HG02678 (cell line): ENCODE measurements at regions not wholly inside any gene's neighbourhood (a gene's known extent, or its start where the extent isn't known, plus 50 kb on each side); places are given as distances from the start of the nearest gene placed in this dataset.

Experiments
- ATAC-seq: cut with Tn5 transposase; IDR thresholded peaks from one replicate; pipeline ENCODE4 v1.9.1; 2021; ENCODE audit warnings: mild to moderate bottlenecking, moderate library complexity; ENCODE audit not compliant: unreplicated experiment

GRCh38 chr4:62410371-62411003 lies 1210.4 kb downstream of the ADGRL3 start:
- no peak for ATAC-seq

- no peak for ATAC-seq
Observed at GRCh38 chr4:62408454-62408853, 1208.3 kb downstream of the ADGRL3 start.

- ATAC-seq, result no peak
Observed at GRCh38 chr4:62407534-62407933, 1207.4 kb downstream of the ADGRL3 start.

- ATAC-seq, result no peak
Observed at GRCh38 chr4:62402088-62402806, 1202.1 kb downstream of the ADGRL3 start.

GRCh38 chr4:62399242-62399641 lies 1199.1 kb downstream of the ADGRL3 start:
- ATAC-seq, result no peak

GRCh38 chr4:62398318-62398717 lies 1198.2 kb downstream of the ADGRL3 start:
- no peak for ATAC-seq

GRCh38 chr4:62394766-62395165 lies 1194.6 kb downstream of the ADGRL3 start:
- no peak for ATAC-seq

GRCh38 chr4:62387808-62388207 lies 1187.7 kb downstream of the ADGRL3 start:
- no peak for ATAC-seq

GRCh38 chr4:62377700-62378099 lies 1177.6 kb downstream of the ADGRL3 start:
- ATAC-seq, result no peak

- ATAC-seq, result no peak
Observed at GRCh38 chr4:62377245-62377644, 1177.1 kb downstream of the ADGRL3 start.

- ATAC-seq, result no peak
Observed at GRCh38 chr4:62366939-62367338, 1166.8 kb downstream of the ADGRL3 start.

- no peak for ATAC-seq
Observed at GRCh38 chr4:62360156-62360545, 1160.0 kb downstream of the ADGRL3 start.

GRCh38 chr4:62359441-62360155 lies 1159.5 kb downstream of the ADGRL3 start:
- no peak for ATAC-seq

- no peak for ATAC-seq
Observed at GRCh38 chr4:62344915-62345314, 1144.8 kb downstream of the ADGRL3 start.

GRCh38 chr4:62344474-62344873 lies 1144.3 kb downstream of the ADGRL3 start:
- no peak for ATAC-seq

- no peak for ATAC-seq
Observed at GRCh38 chr4:62342346-62342745, 1142.2 kb downstream of the ADGRL3 start.

- no peak for ATAC-seq
Observed at GRCh38 chr4:62328526-62328925, 1128.4 kb downstream of the ADGRL3 start.

GRCh38 chr4:62327612-62328297 lies 1127.6 kb downstream of the ADGRL3 start:
- ATAC-seq, result no peak

- no peak for ATAC-seq
Observed at GRCh38 chr4:62324215-62324614, 1124.1 kb downstream of the ADGRL3 start.

- no peak for ATAC-seq
Observed at GRCh38 chr4:62320612-62321011, 1120.5 kb downstream of the ADGRL3 start.

GRCh38 chr4:62302710-62303109 lies 1102.6 kb downstream of the ADGRL3 start:
- ATAC-seq, result no peak
